Activated naive CD8-positive, alpha-beta T cell (primary cell): ENCODE measurements at regions not wholly inside any gene's neighbourhood (a gene's known extent, or its start where the extent isn't known, plus 50 kb on each side); places are given as distances from the start of the nearest gene placed in this dataset.
"Not testable (repeated sequence)": the region's sequence is repeated elsewhere in the genome, so short reads cannot be mapped to it uniquely, and the experiment has no call there.

Experiments used
- H3K27ac Mint-ChIP-seq: one replicate; pipeline ENCODE4 v1.8.0; 2021; ENCODE audit warnings: mixed read lengths
- H3K27me3 Mint-ChIP-seq: one replicate; pipeline ENCODE4 v1.8.0; 2021; ENCODE audit warnings: mixed read lengths
- H3K36me3 Mint-ChIP-seq: one replicate; pipeline ENCODE4 v1.8.0; 2021; ENCODE audit warnings: mixed read lengths
- H3K4me1 Mint-ChIP-seq: one replicate; pipeline ENCODE4 v1.8.0; 2021; ENCODE audit warnings: low read depth, mixed read lengths
- H3K4me3 Mint-ChIP-seq: one replicate; pipeline ENCODE4 v1.8.0; 2021; ENCODE audit warnings: mild to moderate bottlenecking, mixed read lengths
- H3K9me3 Mint-ChIP-seq: one replicate; pipeline ENCODE4 v1.8.0; 2021; ENCODE audit warnings: low read depth, mixed read lengths

DNA sequence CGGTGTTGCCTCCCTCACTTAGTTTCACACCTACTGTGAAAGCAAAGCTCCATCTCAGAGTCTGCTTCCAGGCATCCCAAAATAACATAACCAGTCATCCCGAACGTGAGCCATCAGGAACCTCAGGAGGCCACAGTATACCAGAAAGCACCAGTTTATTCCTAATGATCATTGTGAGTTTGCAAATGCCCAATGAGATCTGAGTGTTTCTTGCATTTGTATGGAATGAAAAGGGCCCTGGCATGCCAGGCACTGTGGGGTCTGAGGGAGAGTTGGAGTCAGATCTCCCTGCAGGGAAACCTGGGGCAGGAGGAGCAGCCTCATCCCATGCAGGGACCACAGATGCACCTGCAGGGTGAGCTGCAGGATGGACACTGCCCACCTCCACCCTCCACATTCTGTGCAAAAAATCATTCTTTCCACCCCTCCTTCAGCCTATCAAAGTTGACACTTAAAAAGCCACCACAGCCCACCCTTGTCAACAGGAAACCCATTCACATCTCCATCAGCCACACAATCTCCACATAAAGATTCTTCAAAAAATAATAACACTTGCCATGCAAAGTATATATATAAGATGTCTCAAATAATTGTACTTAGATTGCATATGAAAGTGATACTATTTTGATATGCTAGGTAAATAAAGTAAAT, 112.3 kb downstream of the GGTLC2 start:
- H3K4me1 Mint-ChIP-seq = peaks cover 62% of the 10 kb centered on the region
- peak overlapping the region; percentile 38 for H3K4me3 Mint-ChIP-seq
- H3K36me3 Mint-ChIP-seq, H3K27me3 Mint-ChIP-seq, H3K9me3 Mint-ChIP-seq: not testable (repeated sequence)
- peak overlapping the region; percentile 41 for H3K27ac Mint-ChIP-seq

DNA sequence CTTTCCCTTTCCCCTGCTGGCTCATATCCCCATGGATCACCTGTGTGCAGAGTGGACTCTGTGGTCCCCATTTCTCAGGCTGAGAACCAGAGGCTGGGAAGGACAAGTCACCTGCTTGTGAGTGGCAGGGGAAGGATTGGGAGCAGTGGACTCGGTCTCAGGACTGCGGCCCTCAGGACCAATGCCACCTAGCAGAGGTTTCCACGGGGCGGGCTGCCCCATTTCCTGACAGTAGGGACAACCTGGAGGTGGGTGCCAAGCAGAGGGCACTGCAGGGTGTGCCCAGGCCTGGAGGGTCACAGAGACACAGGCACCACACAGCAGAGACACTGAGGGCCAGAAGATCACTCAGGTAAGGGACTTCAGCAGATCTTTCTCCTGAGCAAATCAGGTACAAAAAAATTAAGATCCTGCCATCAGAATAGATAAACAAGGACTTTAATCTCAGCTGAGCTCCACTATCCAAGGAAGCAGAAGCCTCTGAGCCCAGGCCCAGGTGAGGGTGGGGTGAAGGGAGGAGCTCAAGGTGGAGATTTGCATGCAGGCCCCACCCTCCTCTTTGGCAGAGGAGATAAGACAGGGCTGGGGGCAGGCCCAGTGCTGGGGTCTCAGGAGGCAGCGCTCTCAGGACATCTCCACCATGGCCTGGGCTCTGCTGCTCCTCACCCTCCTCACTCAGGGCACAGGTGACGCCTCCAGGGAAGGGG, 113.8 kb downstream of the GGTLC2 start:
- H3K9me3 Mint-ChIP-seq, H3K36me3 Mint-ChIP-seq, H3K27me3 Mint-ChIP-seq, H3K4me3 Mint-ChIP-seq, H3K27ac Mint-ChIP-seq: not testable (repeated sequence)
- H3K4me1 Mint-ChIP-seq = peaks cover 50% of the 10 kb centered on the region

GRCh38 chr22:22759371-22759770, 115.0 kb downstream of the GGTLC2 start:
- Mint-ChIP-seq H3K4me1 (peaks cover 39% of the 10 kb centered on the region), H3K36me3 (no peaks in the 10 kb centered on the region), H3K27ac (no peak overlapping the region)

DNA sequence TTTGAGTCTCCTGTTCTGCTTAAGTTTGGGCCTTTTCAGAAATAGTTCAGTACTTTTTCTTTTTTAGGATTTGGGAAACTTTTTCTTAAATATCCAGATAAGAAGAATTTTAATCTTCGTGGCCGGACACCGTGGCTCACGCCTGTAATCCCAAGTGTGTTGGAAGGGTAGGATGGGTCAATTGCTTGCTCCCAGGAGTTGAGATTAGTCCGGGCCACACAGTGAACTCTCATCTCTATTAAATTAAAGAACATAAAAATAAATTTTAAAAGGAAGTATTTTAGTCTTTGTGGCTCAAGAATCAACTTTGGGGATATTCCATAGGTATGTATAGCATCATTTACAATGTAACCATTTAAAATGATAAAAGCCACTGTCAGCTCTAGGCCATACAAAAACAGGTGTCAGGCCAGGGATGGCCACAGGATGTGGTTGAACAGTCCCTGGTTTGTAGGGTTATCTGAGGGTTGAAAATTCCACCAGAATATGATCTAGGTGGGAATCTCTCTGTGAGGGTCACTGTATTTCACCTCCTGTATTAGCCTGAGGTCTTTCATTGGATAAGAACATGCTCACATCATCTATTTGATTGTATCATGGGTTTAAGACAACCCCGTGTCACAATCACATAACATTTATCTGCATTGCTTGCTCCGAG, 115.6 kb downstream of the GGTLC2 start:
- no peak overlapping the region for H3K4me3 Mint-ChIP-seq
- no peak overlapping the region for H3K27ac Mint-ChIP-seq
- H3K9me3 Mint-ChIP-seq = no peaks in the 10 kb centered on the region
- no peaks in the 10 kb centered on the region for H3K36me3 Mint-ChIP-seq
- no peaks in the 10 kb centered on the region for H3K27me3 Mint-ChIP-seq
- H3K4me1 Mint-ChIP-seq = peaks cover 38% of the 10 kb centered on the region

More at GRCh38 chr22:22759371-22759770, 115.0 kb downstream of the GGTLC2 start:
- peak overlapping the region; percentile 36 for H3K4me3 Mint-ChIP-seq
- H3K27me3 Mint-ChIP-seq = no peaks in the 10 kb centered on the region
- H3K9me3 Mint-ChIP-seq = no peaks in the 10 kb centered on the region

GRCh38 chr22:22761606-22761962, 117.2 kb downstream of the GGTLC2 start:
- Mint-ChIP-seq H3K27me3 (no peaks in the 10 kb centered on the region), H3K36me3 (no peaks in the 10 kb centered on the region), H3K27ac (no peak overlapping the region), H3K9me3 (no peaks in the 10 kb centered on the region), H3K4me3 (no peak overlapping the region), H3K4me1 (peaks cover 26% of the 10 kb centered on the region)

- H3K36me3 Mint-ChIP-seq = no peaks in the 10 kb centered on the region
- H3K4me1 Mint-ChIP-seq = peaks cover 20% of the 10 kb centered on the region
- no peaks in the 10 kb centered on the region for H3K27me3 Mint-ChIP-seq
- no peaks in the 10 kb centered on the region for H3K9me3 Mint-ChIP-seq
- no peak overlapping the region for H3K27ac Mint-ChIP-seq
- no peak overlapping the region for H3K4me3 Mint-ChIP-seq
Observed at GRCh38 chr22:22761963-22762772, 117.8 kb downstream of the GGTLC2 start.

- Mint-ChIP-seq H3K4me3 (no peak overlapping the region), H3K9me3 (no peaks in the 10 kb centered on the region), H3K4me1 (peaks cover 11% of the 10 kb centered on the region), H3K27ac (no peak overlapping the region), H3K27me3 (no peaks in the 10 kb centered on the region), H3K36me3 (no peaks in the 10 kb centered on the region)
Observed at GRCh38 chr22:22763512-22763911, 119.1 kb downstream of the GGTLC2 start.

DNA sequence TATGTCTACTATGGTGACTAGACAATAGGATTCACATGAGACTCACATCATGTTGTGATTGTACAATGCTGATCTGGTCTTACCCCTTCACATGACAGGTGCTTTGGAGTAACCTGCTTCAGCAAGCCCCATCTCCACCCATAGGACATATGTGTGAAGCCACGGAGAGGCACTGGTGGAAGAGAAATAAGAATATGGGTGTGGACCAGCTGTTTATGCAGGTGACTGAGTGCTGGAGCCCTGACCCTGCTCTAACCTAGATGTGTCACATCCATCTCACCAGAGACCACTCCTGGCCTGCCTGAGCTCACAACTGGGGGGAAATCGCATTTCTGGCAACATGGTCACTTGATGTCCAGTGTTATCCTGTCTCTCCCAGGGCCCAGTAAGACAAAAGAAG, 119.7 kb downstream of the GGTLC2 start:
- Mint-ChIP-seq H3K4me3 (no peak overlapping the region), H3K27me3 (no peaks in the 10 kb centered on the region), H3K27ac (no peak overlapping the region), H3K4me1 (peaks cover 8% of the 10 kb centered on the region), H3K36me3 (no peaks in the 10 kb centered on the region), H3K9me3 (no peaks in the 10 kb centered on the region)

- no peaks in the 10 kb centered on the region for H3K27me3 Mint-ChIP-seq
- H3K36me3 Mint-ChIP-seq = no peaks in the 10 kb centered on the region
- H3K4me3 Mint-ChIP-seq = no peak overlapping the region
- H3K27ac Mint-ChIP-seq = no peak overlapping the region
- H3K9me3 Mint-ChIP-seq = no peaks in the 10 kb centered on the region
- no peaks in the 10 kb centered on the region for H3K4me1 Mint-ChIP-seq
Observed at GRCh38 chr22:22767876-22768602, 119.6 kb upstream of the IGLL5 start.

- Mint-ChIP-seq H3K27ac (no peak overlapping the region), H3K4me3 (no peak overlapping the region), H3K36me3 (no peaks in the 10 kb centered on the region), H3K27me3 (no peaks in the 10 kb centered on the region), H3K4me1 (no peaks in the 10 kb centered on the region), H3K9me3 (no peaks in the 10 kb centered on the region)
Observed at GRCh38 chr22:22768885-22769284, 118.7 kb upstream of the IGLL5 start.

DNA sequence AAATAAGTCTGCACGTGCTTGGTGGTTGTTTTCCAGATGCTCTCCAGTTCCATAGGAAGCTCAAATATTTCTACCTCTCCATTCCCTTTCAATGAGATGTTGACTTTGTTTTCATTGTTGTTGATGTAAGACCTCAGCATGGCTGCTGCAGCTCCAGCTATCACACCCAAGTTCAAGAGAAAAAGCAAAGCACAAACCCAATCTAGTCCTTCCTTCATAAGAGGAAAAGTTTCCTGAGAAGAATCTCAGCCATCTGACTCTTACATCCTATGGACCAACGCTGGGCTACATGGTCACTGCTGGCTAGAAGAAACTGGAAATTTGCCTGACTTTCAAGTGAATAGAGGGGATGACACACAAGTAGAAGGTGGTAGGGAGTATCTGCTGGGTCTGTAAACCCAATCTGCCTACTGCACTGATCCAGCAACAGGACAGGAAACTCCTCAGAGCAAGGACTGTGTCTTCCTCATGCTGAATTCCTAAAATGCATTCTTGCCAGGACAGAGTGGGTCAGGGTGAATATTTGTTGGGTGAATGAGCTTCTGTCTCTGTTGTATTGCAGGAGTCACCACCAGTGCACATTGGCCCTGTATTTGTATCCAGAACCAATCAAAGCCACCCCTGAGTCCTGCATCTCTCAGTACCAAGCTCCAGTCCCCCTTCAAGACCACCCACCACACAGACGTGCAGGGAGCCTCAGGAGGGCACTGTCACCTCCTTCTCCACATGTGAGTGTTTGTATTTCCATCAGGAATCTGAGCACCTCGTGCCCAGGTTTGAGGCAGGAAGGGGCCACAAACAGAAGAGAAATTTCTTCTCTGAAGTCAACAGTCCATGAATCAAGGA, 118.0 kb upstream of the IGLL5 start:
- Mint-ChIP-seq H3K27ac (no peak overlapping the region), H3K9me3 (no peaks in the 10 kb centered on the region), H3K27me3 (no peaks in the 10 kb centered on the region), H3K4me1 (no peaks in the 10 kb centered on the region), H3K36me3 (no peaks in the 10 kb centered on the region), H3K4me3 (no peak overlapping the region)

DNA sequence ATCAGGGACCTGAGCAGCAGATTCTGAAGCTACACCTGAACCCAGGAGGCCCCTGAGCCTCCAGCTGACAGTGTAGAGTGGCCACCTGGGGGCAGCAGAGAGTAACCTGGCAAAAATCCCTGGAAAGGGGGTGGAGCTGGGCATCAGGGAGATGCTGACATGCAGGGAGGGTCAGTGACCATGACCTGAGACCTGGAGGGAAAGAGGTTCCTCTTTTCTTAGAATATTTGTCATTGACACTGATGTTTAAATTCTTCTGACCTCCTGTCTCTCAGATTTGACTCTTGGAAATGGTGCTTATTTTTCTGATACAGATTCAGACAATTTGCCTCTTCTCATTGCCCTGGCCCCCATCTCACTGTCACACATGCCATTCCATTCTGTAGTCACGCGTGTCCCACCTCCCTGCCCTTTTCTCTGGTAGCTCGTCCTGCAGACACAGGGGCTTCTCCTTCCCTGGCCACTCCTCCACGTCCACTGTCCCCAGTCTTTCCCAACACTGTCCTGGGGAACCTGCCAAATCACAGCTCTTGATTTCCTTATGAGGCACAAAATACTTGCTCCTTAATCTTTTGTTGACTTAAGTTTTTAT, 117.2 kb upstream of the IGLL5 start:
- Mint-ChIP-seq H3K36me3 (no peaks in the 10 kb centered on the region), H3K27ac (no peak overlapping the region), H3K9me3 (no peaks in the 10 kb centered on the region), H3K27me3 (no peaks in the 10 kb centered on the region), H3K4me1 (no peaks in the 10 kb centered on the region), H3K4me3 (no peak overlapping the region)

- Mint-ChIP-seq H3K9me3 (no peaks in the 10 kb centered on the region), H3K4me1 (peaks cover 3% of the 10 kb centered on the region), H3K27me3 (no peaks in the 10 kb centered on the region), H3K36me3 (no peaks in the 10 kb centered on the region), H3K27ac (no peak overlapping the region), H3K4me3 (no peak overlapping the region)
Observed at GRCh38 chr22:22770881-22771280, 116.7 kb upstream of the IGLL5 start.
